Activated CD8-positive, alpha-beta memory T cell treated with anti-CD3 and anti-CD28 coated beads for 1 hour (primary cell): ENCODE measurements at regions not wholly inside any gene's neighbourhood (a gene's known extent, or its start where the extent isn't known, plus 50 kb on each side); places are given as distances from the start of the nearest gene placed in this dataset.
A peak's percentile ranks its signal among the peaks of the same experiment; 100 is the strongest.
"Not testable (repeated sequence)": the region's sequence is repeated elsewhere in the genome, so short reads cannot be mapped to it uniquely, and the experiment has no call there.

Experiments
- DNase-seq, 2 donors: peaks; one replicate each; pipeline ENCODE4 v3.0.0-alpha.2; 2020; ENCODE audit warnings: low read depth in 1 of 2; ENCODE audit errors: extremely low read depth in 1 of 2

- not testable (repeated sequence) for DNase-seq
Measured at GRCh38 chr20:59490196-59491004, 113.9 kb upstream of the PHACTR3 start.

DNA sequence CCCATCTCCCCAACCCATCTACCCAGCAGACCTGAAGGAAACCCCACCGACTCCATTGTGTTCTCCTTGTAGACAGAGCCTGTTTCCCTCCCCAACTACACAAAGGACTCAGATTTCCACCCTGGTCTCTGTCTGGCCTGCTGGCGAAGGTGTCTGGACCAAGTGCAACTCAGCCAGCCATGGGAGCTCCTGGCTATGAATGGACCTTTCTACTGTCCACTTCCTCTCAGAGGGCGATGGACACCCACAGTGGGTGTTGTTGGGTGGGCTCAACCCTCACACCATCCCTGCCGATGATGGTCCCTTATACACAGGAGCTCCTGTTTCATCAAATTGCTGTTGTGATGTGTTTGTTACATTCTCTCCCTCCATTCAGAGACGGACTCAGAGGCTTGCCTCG is 112.5 kb upstream of the PHACTR3 start:
- DNase-seq, result no peak

DNA sequence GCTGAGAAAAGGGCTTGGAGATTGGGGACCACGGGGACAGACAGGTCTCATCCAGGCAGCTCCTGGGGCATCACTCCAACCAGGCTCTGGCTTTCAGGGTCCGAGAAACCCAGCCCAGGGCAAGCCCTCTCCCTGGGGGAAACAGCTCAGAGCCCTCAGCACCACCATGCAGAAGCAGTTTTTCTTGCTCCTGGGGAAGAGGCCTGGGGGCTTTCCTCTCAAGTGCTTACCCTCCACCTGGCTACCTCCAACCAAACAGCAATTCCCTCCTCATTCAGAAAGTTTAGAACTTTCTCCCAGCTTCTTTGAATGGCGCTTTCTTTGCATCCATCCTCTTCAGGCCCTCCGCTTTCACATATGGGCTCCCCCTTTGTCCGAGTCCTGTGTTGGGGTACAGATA is 110.4 kb upstream of the PHACTR3 start:
- DNase-seq, result no peak

DNA sequence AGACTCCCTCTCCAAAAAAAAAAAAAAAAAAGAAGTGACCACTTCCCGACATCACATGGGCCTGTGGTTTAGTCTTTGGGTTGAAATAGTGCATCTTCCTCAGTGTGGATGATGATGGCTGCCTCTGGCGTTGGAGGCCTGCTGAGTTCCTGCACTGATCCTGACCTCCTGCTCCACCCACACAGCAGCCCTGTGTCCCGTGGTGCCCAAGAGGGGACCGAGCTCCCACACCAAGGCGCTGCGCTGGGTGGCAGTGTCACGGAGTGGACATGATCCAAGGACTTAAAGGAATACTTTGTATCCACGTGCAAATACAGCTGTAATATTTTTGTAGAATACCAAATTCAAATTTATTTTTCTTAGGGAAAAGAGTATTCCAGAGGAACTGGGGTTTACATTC is 109.2 kb upstream of the PHACTR3 start:
- DNase-seq, result no peak

- DNase-seq, result peak; percentile 28 to 51
Measured at GRCh38 chr20:59495894-59496510, 108.3 kb upstream of the PHACTR3 start.

DNA sequence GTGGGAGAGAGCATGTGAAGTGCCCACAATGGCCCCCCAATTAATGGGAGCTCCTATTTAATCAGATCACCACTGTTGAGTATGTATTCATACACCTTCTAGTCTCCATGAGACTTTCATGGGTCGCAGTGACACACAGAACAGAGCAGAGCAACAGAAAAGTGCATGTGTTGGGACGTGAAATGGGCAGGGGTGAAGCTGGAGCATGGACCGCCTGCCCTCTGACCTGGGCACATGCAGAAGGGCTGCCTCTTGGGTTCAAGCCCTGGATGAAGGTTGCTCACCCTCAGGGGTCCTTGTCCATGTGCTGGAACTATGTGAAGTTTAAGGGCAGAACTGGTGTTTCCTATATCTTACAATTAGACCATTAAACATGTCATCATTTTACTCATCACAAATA is 106.0 kb upstream of the PHACTR3 start:
- DNase-seq, result no peak

- no peak for DNase-seq
Measured at GRCh38 chr20:59499863-59500262, 104.5 kb upstream of the PHACTR3 start.

DNA sequence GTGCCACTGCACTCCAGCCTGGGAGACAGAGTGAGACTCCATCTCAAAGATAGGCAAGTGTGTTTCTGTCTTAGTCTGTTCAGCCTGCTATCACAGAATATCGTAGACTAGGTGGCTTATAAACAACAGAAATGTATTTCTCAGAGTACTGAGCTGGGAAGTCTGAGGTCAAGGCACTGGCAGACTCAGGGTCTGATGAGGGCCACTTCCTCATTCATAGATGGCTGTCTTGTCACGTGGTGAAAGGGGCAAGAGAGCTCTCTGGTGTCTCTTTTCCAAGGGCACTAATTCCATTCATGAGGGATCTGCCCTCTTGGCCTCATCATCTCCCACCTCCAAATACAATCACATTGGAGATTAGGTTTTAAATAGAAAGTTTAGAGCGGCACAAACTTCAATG is 95.6 kb upstream of the PHACTR3 start:
- no peak for DNase-seq

- DNase-seq, result no peak
Measured at GRCh38 chr20:59512651-59513050, 91.7 kb upstream of the PHACTR3 start.

DNA sequence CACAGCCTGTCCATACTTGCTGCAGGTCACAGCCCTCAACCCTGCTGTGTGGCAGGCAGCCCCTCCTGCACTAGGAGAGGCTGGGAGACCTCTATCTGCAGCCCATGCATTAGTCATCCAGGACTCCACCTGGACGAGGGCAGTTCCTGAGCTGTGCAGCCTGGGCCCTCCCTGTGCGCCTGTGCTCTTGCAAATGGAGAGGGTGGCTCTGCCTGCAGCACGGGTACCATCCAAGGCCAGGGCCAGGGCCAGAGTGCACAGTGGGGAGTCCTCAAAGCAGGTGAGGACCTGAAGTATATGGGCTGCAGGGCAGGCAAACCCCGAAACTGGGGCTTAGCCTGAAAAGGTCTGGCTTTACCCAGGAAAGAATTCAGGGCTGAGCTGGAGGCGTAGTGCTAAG is 89.8 kb upstream of the PHACTR3 start:
- DNase-seq, result no peak

DNA sequence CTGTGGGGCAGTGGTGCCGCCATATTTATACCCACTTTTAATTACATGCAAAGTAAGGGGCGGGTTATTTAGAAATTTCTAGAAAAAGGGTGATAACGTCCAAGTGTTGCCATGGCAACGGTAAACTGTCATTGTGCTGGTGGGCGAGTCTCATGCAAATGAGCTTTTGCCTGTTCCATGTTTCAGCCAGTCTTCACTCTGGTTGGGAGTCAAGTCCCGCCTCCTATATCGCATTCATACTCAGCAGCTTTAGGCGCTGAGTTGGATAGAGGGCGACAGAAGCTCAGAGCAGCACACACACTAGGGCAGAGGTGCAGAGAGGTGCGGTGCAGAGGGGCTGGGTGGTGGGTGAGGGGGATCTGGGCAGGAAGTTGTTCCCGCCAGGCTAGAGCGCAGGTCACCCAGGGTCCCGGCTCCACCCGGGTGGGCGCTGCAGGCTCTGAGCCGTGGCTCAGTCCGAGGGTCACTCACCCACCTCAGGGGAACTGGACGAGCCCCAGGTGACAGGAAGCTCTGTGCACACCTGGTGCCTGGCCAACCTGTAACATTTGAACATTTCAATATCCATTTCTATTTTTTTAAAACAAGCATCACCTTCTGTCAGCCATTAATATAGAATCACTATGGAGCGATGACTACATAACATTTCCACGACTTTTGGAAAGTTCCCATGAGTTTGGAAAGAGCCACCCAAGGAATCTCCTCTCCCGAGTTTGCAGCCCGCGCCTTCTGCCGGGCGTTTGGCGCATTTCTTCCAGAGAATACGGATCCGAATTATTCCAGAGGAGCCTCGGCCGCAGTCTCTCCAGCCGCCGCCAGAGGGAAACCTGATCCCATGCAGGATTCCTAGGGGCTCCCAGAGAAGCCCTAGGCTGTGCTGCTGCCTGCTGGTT is 89.1 kb upstream of the PHACTR3 start:
- DNase-seq, result no peak

GRCh38 chr20:59515906-59516209 is 88.5 kb upstream of the PHACTR3 start:
- DNase-seq, result no peak

- DNase-seq, result no peak
Measured at GRCh38 chr20:59518881-59519706, 85.2 kb upstream of the PHACTR3 start.

- no peak for DNase-seq
Measured at GRCh38 chr20:59519707-59520014, 84.7 kb upstream of the PHACTR3 start.

- DNase-seq, result no peak
Measured at GRCh38 chr20:59520814-59521213, 83.5 kb upstream of the PHACTR3 start.

DNA sequence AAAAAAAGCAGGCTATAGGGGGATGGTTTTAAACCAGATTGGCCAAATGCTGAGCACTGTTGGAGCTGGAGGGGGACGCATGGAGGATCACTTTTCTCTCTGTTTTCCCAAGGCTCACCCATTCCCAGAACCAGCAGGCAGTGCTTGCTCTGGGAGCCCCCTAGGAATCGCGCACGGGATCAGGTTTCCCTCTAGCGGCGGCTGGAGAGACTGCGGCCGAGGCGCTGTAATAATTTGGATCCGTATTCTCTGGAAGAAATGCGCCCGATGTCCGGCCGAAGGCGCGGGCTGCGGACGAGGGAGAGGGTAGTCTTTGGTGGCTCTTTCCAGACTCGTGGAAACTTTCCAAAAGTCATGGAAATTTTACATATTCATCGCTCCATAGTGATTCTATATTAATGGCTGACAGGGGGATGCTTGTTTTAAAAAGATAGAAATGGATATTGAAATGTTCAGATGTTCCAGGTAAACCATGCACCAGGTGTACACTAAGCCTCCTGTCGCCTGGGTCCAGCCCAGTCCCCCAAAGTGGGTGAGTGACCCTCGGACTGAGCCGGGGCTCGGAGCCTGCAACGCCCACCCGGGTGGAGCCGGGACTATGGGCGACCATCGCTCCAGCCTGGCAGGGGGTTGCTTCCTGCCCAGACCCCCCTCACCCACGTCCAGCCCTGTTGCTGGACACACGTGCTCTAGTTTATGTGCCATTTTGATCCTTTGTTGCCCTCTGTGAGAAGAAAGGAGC is 78.7 kb upstream of the PHACTR3 start:
- DNase-seq, result no peak

DNA sequence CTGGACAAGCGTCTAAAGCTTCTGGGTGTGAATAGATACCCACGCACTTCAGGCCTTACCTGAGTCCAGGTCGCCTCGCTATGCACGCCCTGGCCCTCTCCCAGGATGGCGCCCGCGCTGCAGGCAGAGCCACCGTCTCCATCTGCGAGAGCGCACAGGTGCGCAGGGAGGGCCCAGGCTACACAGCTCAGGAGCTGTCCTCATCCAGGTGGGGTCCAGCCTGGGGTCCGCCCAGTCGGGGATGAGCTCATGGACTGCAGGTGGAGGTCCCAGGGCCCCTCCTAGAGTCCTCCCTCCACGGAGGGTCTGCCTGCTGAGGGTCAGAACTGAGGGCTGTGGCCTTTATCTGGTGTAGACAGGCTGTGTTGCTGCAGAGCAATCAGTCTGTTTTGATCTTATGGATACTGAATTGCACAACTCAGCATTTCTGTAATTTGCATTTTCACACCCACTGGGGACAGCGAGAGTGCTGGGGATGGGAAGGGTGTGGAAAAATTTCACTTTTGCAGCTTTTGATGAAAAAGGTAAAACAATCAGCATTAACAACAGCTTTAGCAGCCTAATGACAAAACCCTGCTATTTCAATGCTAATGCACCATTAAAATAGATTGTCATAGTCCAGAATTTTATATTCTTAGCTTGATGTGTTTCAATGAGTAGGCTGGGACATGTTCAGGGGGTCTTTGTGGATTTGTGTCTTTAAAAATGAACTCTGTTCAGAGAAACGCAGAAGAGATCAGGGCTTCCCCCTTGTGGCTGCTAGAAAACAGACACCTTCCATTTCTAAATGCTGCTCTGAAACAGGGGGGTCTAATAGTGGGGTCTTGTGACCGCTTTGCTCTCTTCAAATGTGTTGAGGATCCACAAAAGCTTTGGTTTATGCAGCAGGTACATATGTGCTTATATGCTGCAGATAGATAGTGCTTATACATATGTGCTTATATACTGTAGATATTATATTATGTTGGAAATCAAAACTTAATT is 77.8 kb upstream of the PHACTR3 start:
- DNase-seq, result no peak

- no peak for DNase-seq
Measured at GRCh38 chr20:59530782-59531181, 73.6 kb upstream of the PHACTR3 start.

GRCh38 chr20:59537991-59538390 is 66.3 kb upstream of the PHACTR3 start:
- DNase-seq, result no peak
